Neuron (in vitro differentiated cells): ENCODE measurements at regions not wholly inside any gene's neighbourhood (a gene's known extent, or its start where the extent isn't known, plus 50 kb on each side); places are given as distances from the start of the nearest gene placed in this dataset.

Source experiments
- H2AFZ ChIP-seq: one replicate; pipeline ENCODE4 v1.6.1; 2013; ENCODE audit warnings: low read depth, mild to moderate bottlenecking, inconsistent platforms, low read length, moderate library complexity
- H3K27me3 ChIP-seq: one replicate; pipeline ENCODE4 v1.6.1; 2013; ENCODE audit warnings: low read length; ENCODE audit not compliant: insufficient read depth
- H3K36me3 ChIP-seq: one replicate; pipeline ENCODE4 v1.6.1; 2013; ENCODE audit warnings: low read length; ENCODE audit not compliant: insufficient read depth
- H3K4me1 ChIP-seq: one replicate; pipeline ENCODE4 v1.6.1; 2013; ENCODE audit warnings: low read length; ENCODE audit not compliant: insufficient read depth
- H3K4me3 ChIP-seq: 2 replicates; pipeline ENCODE4 v1.5.1; 2013; ENCODE audit warnings: mild to moderate bottlenecking, low read length, moderate library complexity
- H3K9me3 ChIP-seq: one replicate; pipeline ENCODE4 v1.6.1; 2013; ENCODE audit warnings: low read length

DNA sequence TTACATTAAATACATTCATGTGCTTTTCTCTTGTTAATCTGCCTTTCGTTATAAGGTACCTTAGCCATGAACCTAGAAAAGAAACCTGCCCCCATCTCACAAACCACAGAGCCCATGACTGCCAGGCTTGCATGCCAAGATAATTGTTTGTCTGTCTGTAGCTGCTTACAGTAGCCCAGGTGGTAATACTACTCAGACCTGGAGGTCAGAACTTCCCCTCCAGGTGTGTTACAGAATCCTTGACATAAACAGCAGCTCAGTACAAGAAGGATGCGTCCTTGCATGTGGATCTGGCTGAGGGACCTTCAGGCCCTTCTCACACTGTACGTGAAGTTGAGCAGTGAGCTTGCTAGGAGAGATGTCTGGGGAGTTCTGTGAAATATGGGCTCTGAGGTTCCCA is 291.4 kb downstream of the CSNK1G3 start:
- Histone ChIP-seq H3K36me3 (no peaks in the 10 kb centered on the region), H3K9me3 (no peaks in the 10 kb centered on the region), H3K4me3 (no peak overlapping the region), H3K4me1 (peaks cover 55% of the 10 kb centered on the region), H2AFZ (no peak overlapping the region), H3K27me3 (no peaks in the 10 kb centered on the region)

DNA sequence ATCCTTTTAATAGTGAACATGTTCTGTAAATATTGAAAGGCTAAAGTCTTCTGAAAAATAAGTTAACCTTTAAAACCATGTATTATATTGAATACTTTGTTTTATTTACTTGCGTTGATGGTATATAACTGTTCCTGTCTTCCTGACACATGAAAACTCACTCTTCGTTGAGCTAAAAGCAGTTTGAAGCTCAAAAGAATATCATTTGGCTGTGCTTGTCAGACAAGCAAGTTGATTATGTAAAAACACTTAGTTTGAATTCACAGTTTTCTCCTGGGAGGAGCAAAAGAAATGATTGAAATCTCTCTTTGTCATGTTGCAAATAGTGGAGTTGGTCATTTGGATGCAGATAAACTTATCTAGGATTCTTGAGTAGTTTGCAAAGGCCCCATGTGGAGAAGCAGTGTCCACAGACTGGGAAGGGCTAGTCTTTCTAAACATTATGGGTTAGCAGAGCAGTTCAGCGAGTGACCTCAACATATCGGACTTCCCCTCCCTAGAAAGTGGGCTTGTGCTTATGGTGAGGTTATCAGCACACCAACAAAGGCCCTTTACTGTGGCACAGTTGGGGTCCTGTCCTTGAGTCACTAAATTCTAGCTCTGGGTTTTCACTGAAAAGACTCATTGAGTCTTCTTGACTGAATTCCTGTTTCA is 290.4 kb downstream of the CSNK1G3 start:
- Histone ChIP-seq H3K4me1 (peaks cover 46% of the 10 kb centered on the region), H3K4me3 (no peak overlapping the region), H3K27me3 (no peaks in the 10 kb centered on the region), H3K9me3 (no peaks in the 10 kb centered on the region), H3K36me3 (no peaks in the 10 kb centered on the region), H2AFZ (no peak overlapping the region)

DNA sequence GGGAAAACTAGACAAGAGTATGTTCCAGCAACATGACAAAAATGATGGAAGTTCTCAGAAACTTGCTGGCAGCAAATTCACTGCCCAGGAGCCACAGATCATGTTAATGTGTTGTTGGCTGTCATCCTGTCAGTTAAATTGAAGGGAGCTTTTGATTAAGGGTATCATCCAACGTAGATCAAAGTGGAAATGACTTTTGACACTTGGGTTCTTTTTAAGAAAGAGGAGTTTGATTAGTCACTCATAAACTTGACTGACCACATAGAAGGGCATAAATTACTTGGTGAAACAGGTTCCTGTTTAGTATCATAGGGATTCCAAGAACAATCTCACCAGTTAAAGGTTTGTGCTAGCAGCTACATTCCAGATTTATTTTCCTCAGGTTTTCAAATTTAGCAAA is 288.7 kb downstream of the CSNK1G3 start:
- no peak overlapping the region for H3K4me3 ChIP-seq
- H3K9me3 ChIP-seq: no peaks in the 10 kb centered on the region
- H3K4me1 ChIP-seq: peaks cover 31% of the 10 kb centered on the region
- H3K36me3 ChIP-seq: no peaks in the 10 kb centered on the region
- no peaks in the 10 kb centered on the region for H3K27me3 ChIP-seq
- no peak overlapping the region for H2AFZ ChIP-seq

DNA sequence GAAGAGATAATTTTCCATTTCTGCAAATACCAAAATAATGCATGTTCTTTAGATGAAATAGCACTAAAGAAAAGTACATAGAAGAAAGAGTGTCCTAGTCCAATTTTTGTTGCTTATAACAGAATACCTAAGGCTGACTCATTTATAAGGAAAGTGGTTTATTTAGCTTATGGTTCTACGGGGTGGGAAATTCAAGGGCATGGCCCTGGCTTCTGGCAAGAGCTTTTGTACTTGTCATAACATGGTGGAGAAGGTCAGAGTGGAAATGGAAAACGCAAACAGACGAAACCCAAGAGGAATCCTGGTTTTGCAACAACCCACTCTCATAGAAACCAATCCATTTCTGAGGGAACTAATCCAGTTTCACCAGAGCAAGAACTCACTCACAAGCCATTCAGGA is 283.7 kb downstream of the CSNK1G3 start:
- Histone ChIP-seq H3K9me3 (no peaks in the 10 kb centered on the region), H3K4me1 (peaks cover 3% of the 10 kb centered on the region), H3K4me3 (no peak overlapping the region), H3K36me3 (no peaks in the 10 kb centered on the region), H3K27me3 (no peaks in the 10 kb centered on the region), H2AFZ (no peak overlapping the region)

DNA sequence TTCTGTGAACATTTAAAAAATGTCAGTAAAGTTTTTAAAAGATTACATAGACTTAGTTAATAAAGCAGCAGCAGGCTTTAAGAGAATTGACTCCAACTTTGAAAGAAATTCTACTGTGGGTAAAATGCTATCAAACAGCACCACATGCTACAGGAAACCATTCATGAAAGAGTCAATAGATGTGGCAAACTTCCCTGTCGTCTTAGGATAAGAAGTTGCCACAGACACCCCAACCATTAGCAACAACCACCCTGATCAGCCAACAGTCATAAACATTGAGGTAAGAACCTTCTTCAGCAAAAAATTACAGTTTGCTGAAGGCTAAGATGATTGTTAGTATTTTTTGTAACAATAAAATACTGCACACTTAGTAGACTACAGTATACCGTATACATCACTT is 278.2 kb downstream of the CSNK1G3 start:
- Histone ChIP-seq H3K36me3 (no peaks in the 10 kb centered on the region), H3K27me3 (no peaks in the 10 kb centered on the region), H3K4me1 (peaks cover 6% of the 10 kb centered on the region)

DNA sequence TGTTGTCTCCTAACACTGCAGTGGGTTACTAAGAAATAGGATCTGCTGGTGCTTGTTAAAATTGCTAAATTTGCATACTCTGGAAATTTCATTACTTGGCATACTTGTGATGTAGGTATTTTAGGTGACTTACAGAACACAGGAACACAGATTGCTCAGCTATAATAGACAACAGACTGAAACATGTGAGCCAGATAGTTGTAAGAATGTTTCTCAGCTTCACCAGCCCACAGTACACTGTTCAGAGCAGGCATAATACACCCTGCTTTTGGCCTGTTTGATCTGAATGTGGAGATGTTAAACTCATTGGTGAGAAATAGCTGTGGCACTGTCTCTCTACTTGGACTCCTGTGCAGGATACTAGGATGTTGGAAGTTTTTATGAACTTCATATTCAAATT is 275.7 kb downstream of the CSNK1G3 start:
- Histone ChIP-seq H3K27me3 (no peaks in the 10 kb centered on the region), H3K4me1 (peaks cover 6% of the 10 kb centered on the region), H3K36me3 (no peaks in the 10 kb centered on the region), H2AFZ (no peak overlapping the region), H3K4me3 (no peak overlapping the region), H3K9me3 (peaks cover 5% of the 10 kb centered on the region)

More for the DNA sequence above, 278.2 kb downstream of the CSNK1G3 start:
- Histone ChIP-seq H3K9me3 (peaks cover 5% of the 10 kb centered on the region), H3K4me3 (no peak overlapping the region), H2AFZ (no peak overlapping the region)

DNA sequence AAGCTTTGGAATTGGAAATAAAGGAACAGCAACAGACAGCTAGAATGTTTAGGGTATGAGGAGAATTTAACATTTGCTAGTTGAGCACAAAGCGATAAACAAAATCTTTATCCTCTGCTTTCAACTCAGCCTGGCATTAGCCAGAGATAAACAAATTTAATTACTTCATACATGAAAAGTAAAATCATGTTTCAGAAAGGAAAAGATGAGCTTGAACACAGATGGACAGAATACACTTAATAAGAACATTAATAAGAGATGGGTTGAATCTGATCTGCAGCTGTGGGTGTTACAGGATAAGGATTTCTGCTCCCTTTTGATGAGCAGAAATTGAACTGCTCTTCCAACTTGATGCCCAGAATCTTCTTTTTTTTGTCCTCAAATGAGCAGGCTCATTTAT is 275.2 kb downstream of the CSNK1G3 start:
- H3K27me3 ChIP-seq: no peaks in the 10 kb centered on the region
- H2AFZ ChIP-seq: no peak overlapping the region
- peaks cover 5% of the 10 kb centered on the region for H3K9me3 ChIP-seq
- H3K4me3 ChIP-seq: no peak overlapping the region
- H3K4me1 ChIP-seq: peaks cover 6% of the 10 kb centered on the region
- H3K36me3 ChIP-seq: no peaks in the 10 kb centered on the region

DNA sequence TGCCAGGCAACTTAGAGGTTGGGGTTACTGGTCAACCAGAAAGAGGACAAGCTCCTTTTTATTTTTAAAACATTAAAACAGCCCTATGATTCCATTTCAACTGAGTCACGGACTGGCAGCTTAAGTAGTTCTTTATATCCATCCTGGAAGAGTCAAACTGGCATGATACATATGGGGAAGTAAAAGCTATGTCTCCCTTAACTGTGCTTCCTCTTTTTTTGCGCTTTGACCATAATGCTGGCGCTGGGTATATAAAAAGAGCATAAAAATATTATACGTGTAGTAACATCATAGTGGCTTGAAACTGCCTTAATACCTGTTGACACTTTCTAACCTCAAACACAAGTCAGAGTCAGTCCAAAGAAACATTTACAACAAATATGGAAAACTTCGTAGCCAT is 274.4 kb downstream of the CSNK1G3 start:
- H3K4me1 ChIP-seq: peaks cover 6% of the 10 kb centered on the region
- H3K36me3 ChIP-seq: no peaks in the 10 kb centered on the region

DNA sequence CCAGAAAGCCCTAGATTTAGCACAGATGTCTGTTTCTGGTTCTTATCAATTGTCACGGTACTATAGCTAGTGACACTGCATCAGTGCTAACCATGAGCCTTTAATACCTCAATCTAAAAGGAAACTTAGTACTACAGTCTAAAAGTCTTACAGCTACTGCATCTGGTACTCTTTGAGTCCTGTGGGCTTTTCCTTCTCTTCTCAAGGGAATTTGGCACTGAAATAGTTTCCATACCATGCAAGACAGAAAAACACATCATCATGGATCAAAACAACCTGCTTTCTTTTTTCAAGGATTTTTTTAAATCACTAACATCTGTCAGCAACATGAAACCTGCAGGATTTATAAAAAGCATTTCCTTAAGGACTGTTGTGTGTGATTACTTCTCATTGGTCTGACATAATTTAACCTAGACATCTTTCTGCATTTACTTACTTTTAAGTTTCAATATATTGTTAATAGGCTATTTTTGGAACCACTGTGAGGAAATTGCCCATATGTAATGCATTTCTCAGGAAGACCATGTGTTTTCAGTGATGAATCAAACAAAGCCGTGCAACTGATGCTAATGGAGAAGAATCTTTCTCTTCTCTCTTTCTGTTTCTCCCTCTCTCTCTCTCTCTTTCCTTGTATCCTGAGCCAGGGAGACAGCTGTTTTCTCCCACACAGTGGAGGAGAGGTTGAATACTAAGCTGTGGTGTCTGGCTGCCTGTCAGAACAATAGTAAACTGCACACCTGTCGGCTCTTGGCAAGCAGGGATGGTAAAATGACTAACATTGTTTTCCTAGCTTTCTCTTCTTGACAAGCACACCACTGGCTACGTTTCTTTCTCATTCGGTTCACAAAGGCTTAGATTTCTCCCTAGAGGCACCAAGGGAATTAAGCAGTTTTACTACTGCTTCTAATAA is 273.4 kb downstream of the CSNK1G3 start:
- Histone ChIP-seq H3K27me3 (no peaks in the 10 kb centered on the region), H3K4me3 (no peak overlapping the region), H2AFZ (peak overlapping the region; percentile 50), H3K9me3 (peaks cover 5% of the 10 kb centered on the region), H3K4me1 (peaks cover 6% of the 10 kb centered on the region), H3K36me3 (no peaks in the 10 kb centered on the region)

More for the DNA sequence above, 274.4 kb downstream of the CSNK1G3 start:
- Histone ChIP-seq H3K4me3 (no peak overlapping the region), H3K9me3 (peaks cover 5% of the 10 kb centered on the region), H2AFZ (no peak overlapping the region), H3K27me3 (no peaks in the 10 kb centered on the region)

DNA sequence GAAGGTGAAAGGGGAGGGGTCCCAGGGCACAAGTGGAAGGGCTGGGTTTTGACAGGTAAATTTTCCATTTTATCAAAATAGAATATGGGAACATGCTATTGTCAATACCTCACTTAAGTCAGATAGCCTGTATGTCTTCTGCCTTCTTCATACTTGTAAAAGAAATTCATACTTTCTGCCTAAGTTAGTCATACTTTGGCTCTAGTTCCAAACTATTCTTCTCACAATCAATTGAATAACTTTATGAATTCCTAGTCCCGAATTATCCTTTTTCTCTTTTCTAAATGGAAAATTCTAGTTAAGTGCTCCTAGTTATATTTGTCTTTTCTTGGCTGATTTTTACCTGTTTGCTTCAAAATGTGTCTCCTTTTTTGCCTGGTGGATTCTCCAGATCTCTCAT is 271.4 kb downstream of the CSNK1G3 start:
- Histone ChIP-seq H3K4me1 (peaks cover 6% of the 10 kb centered on the region), H3K27me3 (no peaks in the 10 kb centered on the region), H3K4me3 (no peak overlapping the region)

DNA sequence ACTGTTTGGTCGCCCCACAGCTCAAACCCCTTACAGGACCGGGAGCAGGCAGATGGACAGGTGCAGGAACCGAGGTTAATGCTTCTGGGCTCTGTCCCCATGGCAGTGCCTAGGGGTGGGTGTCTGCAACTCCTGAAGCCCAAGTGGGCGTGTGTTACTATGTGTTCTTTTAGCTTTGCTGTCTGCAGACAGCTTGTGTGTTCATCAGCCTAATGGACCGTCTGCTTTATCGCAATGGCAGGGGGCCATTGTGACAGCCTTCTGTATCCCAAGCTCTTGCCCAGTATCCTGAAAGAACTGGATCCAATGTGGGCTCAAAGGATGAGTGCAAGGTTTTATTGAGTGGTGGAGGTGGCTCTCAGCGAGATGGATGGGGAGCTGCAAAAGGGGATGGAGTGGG is 266.7 kb downstream of the CSNK1G3 start:
- H3K4me3 ChIP-seq: no peak overlapping the region
- no peaks in the 10 kb centered on the region for H3K4me1 ChIP-seq
- H3K9me3 ChIP-seq: peaks cover 3% of the 10 kb centered on the region
- no peak overlapping the region for H2AFZ ChIP-seq
- H3K36me3 ChIP-seq: no peaks in the 10 kb centered on the region
- H3K27me3 ChIP-seq: no peaks in the 10 kb centered on the region

More for the DNA sequence above, 271.4 kb downstream of the CSNK1G3 start:
- Histone ChIP-seq H3K36me3 (no peaks in the 10 kb centered on the region), H2AFZ (no peak overlapping the region), H3K9me3 (peaks cover 3% of the 10 kb centered on the region)

DNA sequence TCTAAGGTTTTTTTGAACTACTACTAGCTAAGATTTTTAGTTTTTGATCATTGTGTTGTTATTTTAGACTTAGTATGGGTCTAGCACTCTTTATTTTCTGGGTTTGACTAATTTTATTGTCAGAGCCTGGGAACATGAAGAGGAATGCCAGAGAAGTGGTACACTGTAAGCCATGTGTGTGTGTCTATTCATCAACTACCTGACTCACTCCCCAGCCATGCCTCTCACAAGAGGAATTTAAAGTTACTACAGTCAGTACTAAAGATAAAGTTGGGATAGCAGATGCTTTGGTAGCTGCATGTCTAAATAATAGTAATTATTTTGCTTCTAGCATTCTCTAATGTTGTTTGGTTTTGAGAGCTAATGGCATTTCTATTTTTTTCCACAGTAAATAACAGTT is 264.8 kb downstream of the CSNK1G3 start:
- Histone ChIP-seq H3K4me3 (no peak overlapping the region), H3K36me3 (no peaks in the 10 kb centered on the region), H2AFZ (no peak overlapping the region), H3K9me3 (peaks cover 7% of the 10 kb centered on the region), H3K27me3 (no peaks in the 10 kb centered on the region), H3K4me1 (no peaks in the 10 kb centered on the region)

DNA sequence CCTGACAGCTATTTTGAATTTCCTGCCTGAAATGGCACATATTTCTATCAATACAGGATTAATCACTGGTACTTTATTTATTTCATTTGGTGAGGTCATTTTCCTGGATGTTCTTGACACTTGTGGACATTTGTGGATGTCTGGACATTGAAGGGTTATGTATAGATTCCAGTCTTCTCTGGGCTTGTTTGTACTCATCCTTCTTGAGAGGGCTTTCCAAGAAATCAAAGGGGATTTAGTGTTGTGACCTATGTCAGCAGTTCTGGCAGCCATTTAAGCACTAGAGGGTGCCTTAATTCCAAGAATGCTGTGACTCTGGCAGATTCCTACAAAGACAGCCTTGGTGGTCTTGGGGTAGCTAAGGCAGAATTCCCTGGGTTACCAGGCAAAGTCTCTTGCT is 259.7 kb downstream of the CSNK1G3 start:
- no peaks in the 10 kb centered on the region for H3K27me3 ChIP-seq
- H3K4me3 ChIP-seq: no peak overlapping the region
- H3K9me3 ChIP-seq: peaks cover 14% of the 10 kb centered on the region
- H3K4me1 ChIP-seq: no peaks in the 10 kb centered on the region
- H2AFZ ChIP-seq: no peak overlapping the region
- H3K36me3 ChIP-seq: no peaks in the 10 kb centered on the region
